AG09319 (cell line): ENCODE measurements at regions not wholly inside any gene's neighbourhood (a gene's known extent, or its start where the extent isn't known, plus 50 kb on each side); places are given as distances from the start of the nearest gene placed in this dataset.
"Not testable (repeated sequence)": the region's sequence is repeated elsewhere in the genome, so short reads cannot be mapped to it uniquely, and the experiment has no call there.

ENCODE experiments used
- DNase-seq: peaks from one replicate; pipeline ENCODE4 v3.0.0-alpha.2; 2010; ENCODE audit warnings: low read depth; ENCODE audit errors: extremely low read depth
- CTCF ChIP-seq: IDR thresholded peaks from 2 replicates; pipeline ENCODE4 v1.5.1; 2011; ENCODE audit warnings: low read depth, mild to moderate bottlenecking, inconsistent platforms, low read length, moderate library complexity

GRCh38 chr12:20053782-20054181 is 314.6 kb upstream of the PDE3A start:
- DNase-seq: no peak
- no peak for TF ChIP-seq CTCF

DNA sequence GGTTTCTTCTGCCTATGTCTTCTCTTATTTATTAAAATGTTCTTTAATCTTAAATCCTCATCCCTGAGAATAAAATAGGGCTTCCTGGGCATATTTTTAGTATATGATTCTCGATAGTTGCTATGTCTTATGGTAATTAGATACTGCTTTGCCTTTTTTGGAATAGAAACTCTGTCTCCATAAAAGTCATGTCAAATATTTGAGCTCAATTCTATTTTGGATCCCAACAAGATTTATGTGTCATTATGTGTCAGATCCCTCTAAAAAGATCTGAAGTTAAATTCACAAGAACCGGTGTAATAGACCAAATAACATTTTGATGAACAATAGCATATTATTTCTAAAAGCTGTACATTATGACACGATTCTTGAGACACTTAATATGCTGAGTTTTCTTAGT is 312.5 kb upstream of the PDE3A start:
- TF ChIP-seq CTCF: no peak
- no peak for DNase-seq

DNA sequence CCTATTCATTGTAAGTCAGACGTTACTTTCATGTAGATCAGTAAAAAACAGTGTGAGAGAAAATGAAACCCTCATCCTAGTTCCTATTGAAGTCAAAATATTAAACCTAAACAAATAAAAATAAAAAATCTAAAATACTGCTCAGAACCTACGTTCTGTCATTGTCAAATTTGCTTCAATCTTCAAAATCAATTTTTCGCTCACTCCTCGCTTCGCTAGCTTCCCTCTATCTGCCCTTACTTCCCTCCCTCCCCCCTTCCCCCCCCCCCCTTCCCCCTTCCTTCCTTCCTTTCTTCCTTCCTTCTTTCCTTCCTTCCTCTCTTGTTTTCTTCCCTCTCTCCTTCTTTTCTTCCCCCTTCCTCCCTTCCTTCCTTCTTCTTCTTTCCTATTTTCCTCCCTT is 310.9 kb upstream of the PDE3A start:
- TF ChIP-seq CTCF: no peak
- DNase-seq: no peak

DNA sequence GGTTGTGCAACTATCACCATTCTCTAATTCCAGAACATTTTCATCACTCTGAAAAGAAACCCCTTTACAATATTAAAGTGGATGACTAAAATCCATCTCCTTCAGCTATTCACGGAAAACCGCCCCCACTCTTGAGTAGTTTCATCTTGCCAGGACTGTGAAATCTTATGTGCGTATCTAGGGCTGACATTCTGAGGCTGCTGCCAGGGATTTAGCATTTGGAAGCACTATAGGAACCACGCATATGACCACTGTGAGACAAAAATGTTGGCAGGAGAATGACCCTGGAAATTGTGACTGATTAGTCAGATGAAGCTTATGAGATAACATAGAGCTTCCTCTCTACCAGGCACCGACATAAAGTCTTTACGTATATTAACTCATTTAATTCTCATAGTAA is 305.2 kb upstream of the PDE3A start:
- TF ChIP-seq CTCF: no peak
- DNase-seq: no peak

DNA sequence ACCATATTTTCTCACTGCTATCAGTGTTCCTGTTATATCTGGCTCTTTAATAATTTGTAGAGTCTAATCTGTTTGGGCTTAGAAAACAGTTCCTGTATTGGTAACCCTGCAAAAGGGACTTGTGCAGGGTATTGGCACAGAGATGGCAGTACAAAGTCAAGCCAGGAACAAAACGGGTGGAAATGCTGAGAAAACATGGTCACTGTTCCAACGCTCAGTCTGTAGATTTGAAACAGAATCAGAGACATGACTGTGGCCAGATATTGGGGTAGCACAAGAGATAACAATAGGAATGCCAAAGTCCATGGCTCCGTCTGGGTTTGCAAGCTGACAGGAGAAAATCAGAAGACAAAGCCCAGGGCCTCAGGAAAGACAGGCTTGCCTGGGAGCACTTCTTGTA is 290.7 kb upstream of the PDE3A start:
- TF ChIP-seq CTCF: no peak
- no peak for DNase-seq

GRCh38 chr12:20089077-20089476 is 279.3 kb upstream of the PDE3A start:
- no peak for TF ChIP-seq CTCF
- DNase-seq: no peak

DNA sequence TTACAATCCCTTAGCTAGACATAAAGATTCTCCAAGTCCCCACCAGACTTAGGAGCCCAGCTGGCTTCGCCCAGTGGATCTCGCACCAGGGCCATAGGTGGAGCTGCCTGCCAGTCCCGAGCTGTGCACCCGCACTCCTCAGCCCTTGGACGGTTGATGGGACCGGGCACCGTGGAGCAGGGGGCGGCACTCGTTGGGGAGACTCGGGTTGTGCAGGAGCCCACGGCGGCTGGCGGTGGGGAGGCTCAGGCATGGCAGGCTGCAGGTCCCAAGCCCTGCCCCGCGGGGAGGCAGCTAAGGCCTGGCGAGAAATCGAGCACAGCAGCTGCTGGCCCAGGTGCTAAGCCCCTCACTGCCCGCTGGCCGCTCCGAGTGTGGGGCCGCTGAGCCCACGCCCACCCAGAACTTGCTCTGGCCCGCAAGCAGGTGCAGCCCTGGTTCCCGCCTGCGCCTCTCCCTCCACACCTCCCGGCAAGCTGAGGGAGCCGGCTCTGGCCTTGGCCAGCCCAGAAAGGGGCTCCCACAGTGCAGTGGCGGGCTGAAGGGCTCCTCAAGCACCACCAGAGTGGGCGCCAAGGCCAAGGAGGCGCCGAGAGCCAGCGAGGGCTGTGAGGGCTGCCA is 275.0 kb upstream of the PDE3A start:
- DNase-seq: not testable (repeated sequence)

DNA sequence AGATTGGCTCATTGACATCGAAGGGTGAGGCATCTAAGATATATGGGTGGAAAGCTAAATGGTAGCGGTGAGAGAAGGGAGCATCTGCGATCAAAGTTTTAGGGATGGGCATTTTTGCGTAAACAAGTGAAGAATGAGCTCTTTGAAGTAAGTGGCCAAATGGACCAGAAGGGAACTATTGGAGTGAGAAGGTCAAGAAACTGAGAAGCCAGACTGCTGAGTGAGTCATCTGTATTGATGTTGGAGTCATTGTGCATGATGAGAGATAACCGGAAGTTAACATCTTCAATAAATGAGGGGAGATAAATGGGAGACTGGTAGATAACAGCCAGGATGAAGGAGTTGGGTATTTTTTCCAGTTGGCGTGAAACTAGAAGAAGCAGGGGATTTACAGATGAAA is 271.9 kb upstream of the PDE3A start:
- no peak for DNase-seq
- TF ChIP-seq CTCF: no peak
